OCI-LY3 (cell line): ENCODE measurements at regions not wholly inside any gene's neighbourhood (a gene's known extent, or its start where the extent isn't known, plus 50 kb on each side); places are given as distances from the start of the nearest gene placed in this dataset.

Experiments used
- H2AFZ ChIP-seq: fragments of 200-600, 300-600 bp; shearing (Covaris generic); 2 replicates; pipeline ENCODE4 v1.6.0; 2014; ENCODE audit warnings: antibody characterized with exemption, low read depth, low read length
- H3K27ac ChIP-seq: fragments of 200-600, 300-600 bp; sonication (generic); 2 replicates; pipeline ENCODE4 v1.5.1; 2014; ENCODE audit warnings: mild to moderate bottlenecking, low read length, moderate library complexity, mixed read lengths
- H3K27me3 ChIP-seq: fragments of 200-600, 300-600 bp; sonication (generic); 2 replicates; pipeline ENCODE4 v1.6.1; 2014; ENCODE audit warnings: low read depth, low read length, mixed read lengths
- H3K36me3 ChIP-seq: fragments of 200-600, 300-600 bp; sonication (generic); replicated peaks from 2 replicates; pipeline ENCODE3; 2014; ENCODE audit warnings: low read depth, low read length, mixed read lengths
- H3K4me1 ChIP-seq: fragments of 300-600, 200-600 bp; sonication (generic); 2 replicates; pipeline ENCODE4 v1.6.1; 2014; ENCODE audit warnings: low read length, mixed read lengths
- H3K4me2 ChIP-seq: fragments of 200-600, 300-600 bp; sonication (generic); 2 replicates; pipeline ENCODE4 v1.6.1; 2014; ENCODE audit warnings: low read length, mixed read lengths
- H3K4me3 ChIP-seq: fragments of 300-600, 200-600 bp; sonication (generic); 2 replicates; pipeline ENCODE4 v1.5.1; 2014; ENCODE audit warnings: antibody characterized with exemption, mild to moderate bottlenecking, low read length, moderate library complexity
- H3K79me2 ChIP-seq: fragments of 300-600, 200-600 bp; shearing (Covaris generic); 2 replicates; pipeline ENCODE4 v1.6.1; 2014; ENCODE audit warnings: mild to moderate bottlenecking, low read length, mixed read lengths
- H3K9ac ChIP-seq: fragments of 300-600, 200-600 bp; shearing (Covaris generic); 2 replicates; pipeline ENCODE4 v1.6.0; 2014; ENCODE audit warnings: mild to moderate bottlenecking, low read length, moderate library complexity
- H3K9me3 ChIP-seq: fragments of 200-600, 300-600 bp; shearing (Covaris generic); 2 replicates; pipeline ENCODE4 v1.6.1; 2014; ENCODE audit warnings: low read length, mixed read lengths; ENCODE audit not compliant: insufficient read depth
- H4K20me1 ChIP-seq: fragments of 200-600, 300-600 bp; sonication (generic); 2 replicates; pipeline ENCODE4 v1.6.1; 2016; ENCODE audit warnings: low read length, mixed read lengths; ENCODE audit not compliant: insufficient read depth
- CTCF ChIP-seq: fragments of 200-600, 300-600 bp; sonication (generic); IDR thresholded peaks from 2 replicates; pipeline ENCODE4 v1.5.1; 2014; ENCODE audit warnings: antibody characterized with exemption, low read length, low read depth
- EZH2phosphoT487 ChIP-seq: fragments of 200-600 bp; shearing (Covaris generic); IDR thresholded peaks from 2 replicates; pipeline ENCODE4 v1.6.1; 2018; ENCODE audit warnings: antibody characterized with exemption, mixed run types, low read depth

- Histone ChIP-seq H2AFZ (no peak overlapping the region), H3K4me1 (no peaks in the 10 kb centered on the region), H3K4me3 (no peak overlapping the region), H4K20me1 (no peaks in the 10 kb centered on the region), H3K79me2 (no peaks in the 10 kb centered on the region), H3K27me3 (no peaks in the 10 kb centered on the region), H3K9ac (no peak overlapping the region), H3K4me2 (no peak overlapping the region), H3K27ac (no peak overlapping the region), H3K36me3 (no peaks in the 10 kb centered on the region), H3K9me3 (no peaks in the 10 kb centered on the region)
- no peak for TF ChIP-seq EZH2phosphoT487
- no peak for TF ChIP-seq CTCF
Observed at GRCh38 chr14:104436741-104437701, 142.5 kb upstream of the C14orf180 start.

- no peaks in the 10 kb centered on the region for H3K9me3 ChIP-seq
- H3K4me3 ChIP-seq = no peak overlapping the region
- no peak overlapping the region for H3K9ac ChIP-seq
- no peaks in the 10 kb centered on the region for H4K20me1 ChIP-seq
- H3K79me2 ChIP-seq = no peaks in the 10 kb centered on the region
- no peak overlapping the region for H2AFZ ChIP-seq
- H3K27ac ChIP-seq = no peak overlapping the region
- H3K36me3 ChIP-seq = no peaks in the 10 kb centered on the region
- no peaks in the 10 kb centered on the region for H3K4me1 ChIP-seq
- H3K27me3 ChIP-seq = no peaks in the 10 kb centered on the region
- H3K4me2 ChIP-seq = no peak overlapping the region
- TF ChIP-seq EZH2phosphoT487 (no peak), CTCF (no peak)
Observed at GRCh38 chr14:104437703-104438102, 141.9 kb upstream of the C14orf180 start.

- Histone ChIP-seq H3K36me3 (no peaks in the 10 kb centered on the region), H2AFZ (no peak overlapping the region), H3K9me3 (no peaks in the 10 kb centered on the region), H3K9ac (no peak overlapping the region), H3K79me2 (no peaks in the 10 kb centered on the region), H3K27me3 (no peaks in the 10 kb centered on the region), H3K4me3 (no peak overlapping the region), H3K27ac (no peak overlapping the region), H3K4me1 (no peaks in the 10 kb centered on the region), H3K4me2 (no peak overlapping the region), H4K20me1 (no peaks in the 10 kb centered on the region)
- TF ChIP-seq CTCF (no peak), EZH2phosphoT487 (no peak)
Observed at GRCh38 chr14:104438166-104438887, 141.2 kb upstream of the C14orf180 start.

- no peak for TF ChIP-seq CTCF
- TF ChIP-seq EZH2phosphoT487 = no peak
- H3K4me3 ChIP-seq = no peak overlapping the region
- no peak overlapping the region for H3K27ac ChIP-seq
- no peaks in the 10 kb centered on the region for H3K9me3 ChIP-seq
- H3K79me2 ChIP-seq = no peaks in the 10 kb centered on the region
- H3K4me2 ChIP-seq = no peak overlapping the region
- H3K36me3 ChIP-seq = no peaks in the 10 kb centered on the region
- no peak overlapping the region for H3K9ac ChIP-seq
- no peaks in the 10 kb centered on the region for H4K20me1 ChIP-seq
- H2AFZ ChIP-seq = no peak overlapping the region
- no peaks in the 10 kb centered on the region for H3K27me3 ChIP-seq
- H3K4me1 ChIP-seq = no peaks in the 10 kb centered on the region
Observed at GRCh38 chr14:104439625-104440024, 139.9 kb upstream of the C14orf180 start.
